ENCODE measurements at regions not wholly inside any gene's neighbourhood (a gene's known extent, or its start where the extent isn't known, plus 50 kb on each side); places are given as distances from the start of the nearest gene placed in this dataset.
"Not testable (repeated sequence)": the region's sequence is repeated elsewhere in the genome, so short reads cannot be mapped to it uniquely, and the experiment has no call there.

DNA sequence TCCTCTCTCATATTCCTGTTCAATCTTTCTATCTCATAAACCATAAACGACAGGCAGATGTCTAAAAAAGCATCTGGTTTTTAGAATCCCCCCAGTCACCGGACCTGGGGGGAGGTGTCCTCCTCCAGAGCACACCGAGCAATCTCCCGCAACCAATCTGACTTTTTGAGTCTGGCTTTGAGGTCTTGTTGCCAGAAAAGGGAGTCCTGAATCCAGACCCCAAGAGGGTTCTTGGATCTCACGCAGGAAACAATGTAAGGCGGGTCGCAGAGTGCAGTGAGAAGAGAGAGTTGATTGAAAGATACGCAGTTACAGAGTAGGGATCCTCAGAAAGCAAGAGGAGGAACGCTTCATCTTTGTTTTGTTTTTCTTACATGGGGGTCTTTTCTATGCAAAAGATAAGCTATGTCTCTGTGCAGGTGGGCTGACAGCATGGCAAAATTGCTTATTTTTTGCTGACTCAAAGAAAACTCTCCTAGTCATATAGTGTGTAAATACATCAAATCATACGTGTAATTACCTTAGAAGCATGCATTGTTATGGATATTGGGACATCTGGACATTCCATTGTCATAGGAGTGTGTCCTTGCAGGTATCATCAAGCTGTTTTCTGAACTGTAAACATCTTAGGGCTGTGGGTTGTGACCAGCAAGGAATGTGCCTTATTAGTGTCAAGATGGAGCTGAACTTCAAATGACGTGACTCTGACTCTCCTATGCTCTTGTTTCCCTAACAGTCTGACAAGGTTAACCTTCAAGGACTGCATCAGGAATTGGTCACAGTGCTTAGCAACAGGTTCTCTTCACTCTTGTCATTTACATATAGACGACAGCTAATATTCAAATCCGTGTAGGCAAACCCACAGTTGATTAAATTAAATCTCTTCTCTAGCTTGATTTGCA lies 159.3 kb upstream of the DAPK1 start:
- DNase-seq, result no peak

DNA sequence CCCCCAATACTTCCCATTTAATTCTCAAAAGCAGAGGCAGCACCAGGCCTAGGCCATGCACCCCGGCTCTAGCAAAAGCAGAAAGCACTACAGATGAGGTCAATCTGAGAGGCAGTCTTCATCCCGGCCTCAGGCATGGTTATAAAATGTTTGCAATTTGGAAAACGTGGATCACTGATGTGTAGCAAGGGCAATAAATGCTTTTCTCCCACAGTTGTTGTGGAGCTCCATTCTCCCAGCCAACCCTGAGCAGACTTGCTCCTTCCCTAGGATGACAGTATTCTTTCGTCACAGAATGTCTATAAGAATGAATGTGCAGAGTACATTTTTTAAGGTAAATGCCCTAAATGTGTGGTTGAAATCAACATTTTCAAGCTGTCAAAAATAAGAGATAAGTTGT lies 157.3 kb upstream of the DAPK1 start:
- no peak for DNase-seq

DNA sequence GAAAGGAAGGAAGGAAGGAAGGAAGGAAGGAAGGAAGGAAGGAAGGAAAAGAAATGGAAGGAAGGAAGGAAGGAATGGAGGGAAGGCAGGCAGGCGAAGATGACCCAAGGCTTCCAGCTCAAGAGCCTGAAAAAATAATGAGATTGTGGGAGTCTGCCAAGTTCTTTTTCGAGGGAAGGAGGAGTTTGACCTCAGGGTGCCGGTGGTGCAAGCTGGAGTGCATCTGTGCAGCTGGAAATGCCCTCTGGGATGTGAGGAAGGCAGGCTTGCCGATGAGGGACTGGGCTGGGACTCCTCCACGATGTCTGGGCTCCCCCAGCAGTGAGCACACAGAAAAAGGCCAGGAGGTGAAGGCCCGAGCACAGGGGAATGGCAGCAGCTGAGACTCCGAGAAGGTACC lies 154.9 kb upstream of the DAPK1 start:
- no peak for DNase-seq

DNA sequence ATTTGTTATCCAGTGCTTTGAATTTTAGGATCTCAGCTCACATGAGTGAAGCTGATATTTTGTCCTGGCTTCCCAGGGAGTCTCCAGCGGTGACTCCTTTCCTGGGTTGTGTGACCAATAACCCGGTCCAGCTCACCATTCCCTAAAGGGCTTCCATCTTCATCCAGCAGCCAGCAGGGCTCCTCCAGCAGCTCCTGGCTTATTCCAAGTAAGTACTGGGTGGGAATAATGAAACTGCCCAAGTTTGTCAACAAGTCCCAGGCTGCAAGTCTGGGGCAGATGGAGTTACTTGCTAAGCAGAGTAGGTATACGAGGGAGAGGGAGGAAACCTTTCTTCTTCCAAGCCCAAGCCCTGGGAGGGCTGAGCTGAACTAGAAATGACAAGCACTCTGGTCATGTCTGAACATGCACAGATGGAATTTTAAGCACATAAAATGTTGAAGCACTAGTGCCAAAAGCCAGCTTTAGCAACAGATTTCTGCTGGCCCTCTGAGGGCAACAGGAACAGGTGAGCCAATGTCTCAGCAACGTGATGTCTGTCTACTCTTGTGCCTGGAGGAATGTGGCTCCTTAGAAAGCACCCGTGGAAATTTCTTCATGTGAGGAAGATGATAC lies 153.7 kb upstream of the DAPK1 start:
- no peak for DNase-seq

DNA sequence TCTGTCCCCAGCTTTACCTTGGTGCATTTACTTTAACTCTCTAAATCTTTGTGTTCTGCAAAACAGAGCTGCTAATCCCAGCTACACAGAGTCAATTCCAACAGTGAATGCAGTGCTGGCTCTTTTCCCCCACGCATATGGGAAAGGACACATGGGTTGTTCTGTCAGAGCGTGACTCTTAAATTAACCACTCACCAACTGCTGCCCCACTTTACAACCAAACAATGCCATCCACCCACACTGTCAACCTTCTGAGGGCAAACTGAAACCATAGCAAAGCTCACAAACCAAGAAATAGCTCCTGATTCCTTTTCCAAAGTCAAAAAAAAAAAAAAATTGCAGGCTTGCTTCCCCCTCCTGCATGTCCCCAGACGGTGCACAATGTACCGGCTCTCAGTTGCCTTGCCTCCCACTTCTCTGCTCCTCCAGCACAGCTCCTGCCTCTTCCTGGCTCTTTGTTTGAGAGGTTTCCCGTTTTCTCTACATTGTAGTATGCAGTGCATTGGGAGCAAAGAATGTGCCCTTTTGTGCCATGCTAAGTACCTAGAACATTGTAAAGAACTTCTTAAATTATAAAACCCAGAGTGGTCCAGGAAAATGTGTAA lies 151.5 kb upstream of the DAPK1 start:
- no peak for DNase-seq

DNA sequence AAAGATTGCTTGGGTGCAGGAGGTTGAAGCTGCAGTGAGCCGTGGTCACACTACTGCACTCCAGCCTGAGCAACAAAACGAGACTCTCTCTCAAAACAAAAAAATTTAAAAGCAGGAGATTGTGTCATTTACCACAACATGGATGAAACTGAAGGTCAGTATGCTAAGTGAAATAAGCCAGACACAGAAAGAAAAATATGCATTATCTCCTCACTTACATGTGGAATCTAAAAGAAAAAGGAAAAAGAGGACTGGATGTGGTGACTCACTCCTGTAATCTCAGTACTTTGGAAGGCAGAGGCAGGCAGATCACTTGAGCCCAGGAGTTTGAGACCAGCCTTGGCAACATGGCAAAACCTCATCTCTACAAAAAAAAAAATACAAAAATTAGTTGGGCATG lies 146.8 kb upstream of the DAPK1 start:
- DNase-seq, result no peak

DNA sequence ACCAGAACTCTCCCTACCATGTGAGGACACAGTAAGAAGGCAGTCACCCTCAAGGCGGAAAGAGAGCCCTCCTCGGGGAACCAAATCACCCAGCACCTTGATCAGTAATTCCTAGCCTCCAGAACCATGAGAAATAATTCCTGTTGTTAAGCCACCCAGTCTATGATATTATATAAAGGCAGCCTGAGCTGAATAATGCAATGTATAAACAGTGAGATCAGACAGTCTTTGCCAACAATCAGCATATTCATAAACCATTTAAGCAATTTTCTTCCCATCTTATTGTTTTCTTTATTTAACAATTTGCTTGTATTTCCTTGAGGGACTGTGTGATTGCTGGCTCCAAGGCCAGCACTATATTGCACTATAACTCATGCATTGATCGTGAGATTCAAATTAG lies 144.4 kb upstream of the DAPK1 start:
- no peak for DNase-seq

DNA sequence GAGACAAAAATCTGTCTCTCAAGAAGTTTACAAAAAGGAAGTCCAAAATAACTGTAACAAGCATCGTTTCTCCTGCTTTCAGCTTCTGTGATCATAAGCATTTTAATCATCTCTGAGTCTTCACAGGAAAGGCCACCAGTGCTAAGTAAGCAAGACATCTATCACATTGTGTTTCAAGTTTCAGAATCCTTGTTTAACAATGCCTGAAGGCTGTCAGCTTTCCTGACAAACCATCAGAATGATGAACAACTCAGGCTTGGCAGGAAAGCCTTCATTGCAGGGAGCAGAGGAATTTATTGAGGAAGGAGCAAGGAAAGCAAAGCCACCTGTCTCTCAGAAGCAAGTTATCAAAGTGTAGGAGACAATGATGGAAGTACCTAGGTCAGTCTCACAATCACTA lies 143.5 kb upstream of the DAPK1 start:
- DNase-seq, result no peak

DNA sequence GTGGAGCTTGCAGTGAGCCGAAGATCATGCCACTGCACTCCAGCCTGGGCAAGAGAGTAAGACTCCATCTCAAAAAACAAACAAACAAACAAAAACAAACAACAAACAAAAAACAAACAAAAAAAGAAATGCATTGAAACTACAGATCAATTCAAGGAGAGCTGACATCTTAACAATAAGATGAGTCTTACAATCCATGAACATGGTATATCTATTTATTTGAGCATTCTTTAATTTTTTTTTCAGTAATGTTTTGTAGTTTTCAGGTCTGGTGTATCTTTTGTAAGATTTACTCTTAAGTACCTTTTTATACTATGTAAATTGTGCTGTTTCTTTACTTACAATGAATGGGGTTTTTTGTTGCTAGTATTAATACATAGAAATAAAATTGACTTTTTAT lies 140.1 kb upstream of the DAPK1 start:
- no peak for DNase-seq

DNA sequence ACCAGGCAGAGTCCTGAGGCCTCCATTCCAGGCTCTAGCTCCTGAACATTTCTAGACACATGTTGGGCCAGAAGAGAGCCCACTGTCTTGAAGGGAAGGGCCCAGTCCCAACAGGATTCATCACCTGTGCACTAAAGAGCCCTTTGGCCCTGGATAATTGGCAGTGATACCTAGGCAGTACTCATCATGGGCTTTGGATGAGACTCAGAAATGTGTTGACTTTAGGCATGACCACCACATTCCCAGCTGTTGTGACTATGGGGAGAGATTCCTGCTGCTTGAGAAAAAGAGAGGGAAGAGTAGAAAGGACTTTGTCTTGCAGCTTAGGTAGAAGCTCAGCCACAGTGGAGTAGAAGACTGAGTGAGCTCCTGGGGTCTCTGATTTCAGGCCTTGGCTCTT lies 138.4 kb upstream of the DAPK1 start:
- DNase-seq, result no peak

DNA sequence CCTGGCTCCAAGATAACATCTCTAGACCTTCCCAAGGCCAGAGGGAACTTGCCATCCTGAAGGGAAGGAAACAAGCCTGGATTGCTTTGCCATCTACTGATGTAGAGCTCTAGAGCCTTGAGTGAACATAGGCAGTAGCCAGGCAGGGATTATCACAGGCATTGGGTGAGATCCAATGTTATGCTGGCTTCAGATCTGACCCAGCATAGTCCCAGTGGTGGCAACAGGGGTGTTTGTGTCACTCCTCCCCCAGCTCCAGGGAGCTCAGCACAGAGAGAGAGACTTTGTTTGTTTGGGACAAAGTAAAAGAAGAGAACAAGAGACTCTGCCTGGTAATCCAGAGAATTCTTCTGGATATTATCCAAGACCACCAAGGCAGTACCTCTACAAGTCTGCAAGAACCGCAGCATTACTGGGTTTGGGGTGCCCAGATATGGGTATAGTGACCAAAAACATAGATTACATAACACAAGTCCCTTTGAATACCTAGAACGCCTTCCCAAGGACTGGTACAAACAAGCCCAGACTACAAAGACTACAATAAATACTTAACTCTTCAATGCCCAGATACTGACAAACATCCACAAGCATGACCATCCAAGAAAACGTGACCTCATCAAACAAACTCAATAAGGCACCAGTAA lies 137.6 kb upstream of the DAPK1 start:
- no peak for DNase-seq

DNA sequence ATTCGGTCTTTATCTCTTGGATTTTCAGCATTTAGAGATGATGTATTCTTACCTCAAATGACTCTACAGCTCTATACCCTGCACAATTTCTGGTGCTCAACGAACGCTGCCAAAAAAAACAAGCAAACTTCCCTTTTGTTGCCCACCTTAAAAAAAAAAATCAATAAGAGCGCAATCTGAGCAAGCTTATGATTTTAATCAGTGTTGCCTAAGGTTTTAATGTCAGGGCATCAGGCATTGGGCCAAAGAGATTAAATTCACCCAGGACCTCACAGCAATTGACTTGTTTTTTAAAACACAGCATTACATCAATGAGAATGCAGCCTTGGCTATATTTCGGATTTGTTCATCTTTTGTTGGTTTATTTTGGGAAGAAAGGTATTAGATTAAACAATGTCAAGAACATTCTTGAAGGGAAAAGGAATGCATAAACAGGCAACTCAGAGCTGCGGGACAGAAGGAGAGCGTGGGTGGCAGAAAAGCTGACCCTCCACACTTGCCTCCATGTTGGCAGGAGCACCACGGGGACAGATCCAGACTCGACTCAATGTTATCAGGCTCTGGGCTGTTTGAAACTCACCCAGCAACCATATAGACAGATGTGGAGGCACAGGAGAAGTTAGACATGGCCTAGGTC lies 127.5 kb upstream of the DAPK1 start:
- peak; percentile 45 for DNase-seq

DNA sequence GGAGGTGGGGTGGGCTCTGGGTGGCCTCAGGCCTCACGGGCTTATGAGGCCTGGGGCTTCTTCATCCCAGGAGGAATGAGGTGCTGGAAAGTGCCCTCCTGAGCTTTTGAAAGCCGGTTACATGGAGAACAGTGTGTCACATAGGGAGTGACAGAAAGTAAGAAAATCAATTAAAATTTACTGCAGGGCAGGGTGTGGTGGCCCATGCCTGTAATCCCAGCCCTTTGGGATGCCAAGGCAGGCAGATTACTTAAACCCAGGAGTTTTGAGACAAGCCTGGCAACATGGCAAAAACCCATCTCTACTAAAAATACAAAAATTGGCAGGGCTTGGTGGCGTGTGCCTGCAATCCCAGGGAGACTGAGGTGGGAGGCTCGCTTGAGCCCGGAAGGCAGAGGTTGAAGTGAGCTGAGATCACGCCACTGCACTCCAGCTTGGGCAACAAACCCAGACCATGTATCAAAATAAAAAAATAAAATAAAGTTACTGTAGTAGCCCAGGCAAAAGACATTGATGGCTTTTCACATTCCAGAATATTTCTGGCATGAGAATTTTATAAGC lies 125.8 kb upstream of the DAPK1 start:
- no peak for DNase-seq

DNA sequence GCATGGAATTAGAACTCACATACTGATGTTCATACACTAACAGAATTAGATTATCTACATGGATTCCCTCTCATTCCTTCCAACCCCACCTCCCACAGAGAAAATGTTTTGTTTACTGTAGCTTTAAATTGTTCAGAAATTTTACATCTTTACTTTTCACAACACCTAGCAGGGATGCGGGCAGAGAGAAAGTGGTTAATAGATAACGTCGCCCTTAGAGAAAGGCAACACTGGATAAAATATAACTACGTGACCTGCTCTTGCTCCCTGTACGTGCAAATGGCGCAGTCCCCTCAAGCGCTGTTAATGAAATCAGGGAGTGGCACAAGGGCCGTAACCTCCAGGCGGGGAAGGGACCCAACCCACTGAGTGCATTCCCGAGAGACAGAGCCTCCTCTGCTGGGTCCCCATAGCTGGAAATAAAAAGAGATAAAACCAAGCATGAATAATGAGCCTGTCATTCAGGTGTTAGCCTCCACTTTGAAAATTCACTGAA lies 125.3 kb upstream of the DAPK1 start:
- no peak for DNase-seq

DNA sequence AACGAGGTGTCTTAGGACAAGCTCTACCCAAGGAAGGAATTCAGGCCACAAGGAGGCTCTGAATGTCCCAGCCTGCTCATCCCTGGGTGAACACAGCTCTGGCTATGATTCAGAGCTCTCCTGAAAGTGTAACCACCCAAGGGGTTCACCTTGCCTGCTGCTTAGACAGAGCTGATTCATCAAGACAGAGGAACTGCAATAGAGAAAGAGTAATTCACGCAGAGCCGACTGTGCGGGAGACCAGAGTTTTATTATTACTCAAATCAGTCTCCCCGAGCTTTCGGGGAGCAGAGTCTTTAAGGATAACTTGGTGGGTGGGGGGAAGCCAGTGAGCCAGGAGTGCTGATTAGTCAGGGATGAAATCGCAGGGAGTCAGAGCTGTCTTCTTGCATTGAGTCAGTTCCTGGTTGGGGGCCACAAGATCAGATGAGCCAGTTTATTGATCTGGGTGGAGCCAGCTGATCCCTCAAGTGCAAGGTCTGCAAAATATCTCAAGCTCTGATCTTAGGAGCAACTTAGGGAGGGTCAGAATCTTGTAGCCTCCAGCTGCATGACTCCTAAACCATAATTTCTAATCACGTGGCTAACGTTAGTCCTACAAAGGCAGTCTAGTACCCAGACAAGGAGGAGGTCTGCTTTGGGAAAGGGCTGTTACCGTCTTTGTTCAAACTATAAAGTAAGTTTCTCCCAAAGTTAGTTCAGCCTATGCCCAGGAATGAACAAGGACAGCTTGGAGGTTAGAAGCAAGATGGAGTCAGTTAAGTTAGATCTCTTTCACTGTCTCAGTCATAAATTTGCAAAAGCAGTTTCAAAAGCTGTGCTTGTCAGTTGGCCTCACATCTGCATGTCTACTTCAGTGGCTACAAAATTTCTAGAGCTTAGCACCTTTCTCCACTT lies 123.4 kb upstream of the DAPK1 start:
- not testable (repeated sequence) for DNase-seq

DNA sequence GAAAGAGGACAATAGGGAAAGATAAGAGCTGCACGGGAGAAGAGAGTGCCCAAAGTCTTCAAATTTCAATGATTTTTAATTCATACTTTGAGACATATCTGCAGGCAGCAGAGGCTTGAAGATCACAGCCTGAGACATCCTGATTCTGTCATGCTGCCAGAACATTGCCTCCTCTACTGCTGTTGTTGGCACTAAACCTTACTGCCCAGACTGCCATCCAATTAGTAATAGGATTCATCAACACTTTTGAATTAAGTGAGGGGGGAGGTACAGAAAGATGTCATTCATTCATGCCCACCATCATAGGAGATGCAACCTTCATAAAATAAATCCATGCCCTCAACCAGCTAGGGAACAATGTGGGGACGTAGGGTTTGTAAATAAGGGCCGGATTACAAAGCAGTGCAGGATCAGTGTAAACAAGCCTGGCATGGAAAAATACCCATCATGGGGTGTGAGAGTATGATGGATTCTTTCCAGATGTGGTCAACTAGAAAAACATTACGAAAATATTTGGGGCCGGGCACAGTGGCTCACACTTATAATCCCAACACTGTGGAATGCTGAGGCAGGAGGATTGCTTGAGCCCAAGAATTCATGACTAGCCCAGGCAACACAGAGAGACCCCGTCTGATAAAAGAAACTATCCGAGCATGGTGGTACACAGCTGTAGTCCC lies 122.1 kb upstream of the DAPK1 start:
- DNase-seq, result no peak

DNA sequence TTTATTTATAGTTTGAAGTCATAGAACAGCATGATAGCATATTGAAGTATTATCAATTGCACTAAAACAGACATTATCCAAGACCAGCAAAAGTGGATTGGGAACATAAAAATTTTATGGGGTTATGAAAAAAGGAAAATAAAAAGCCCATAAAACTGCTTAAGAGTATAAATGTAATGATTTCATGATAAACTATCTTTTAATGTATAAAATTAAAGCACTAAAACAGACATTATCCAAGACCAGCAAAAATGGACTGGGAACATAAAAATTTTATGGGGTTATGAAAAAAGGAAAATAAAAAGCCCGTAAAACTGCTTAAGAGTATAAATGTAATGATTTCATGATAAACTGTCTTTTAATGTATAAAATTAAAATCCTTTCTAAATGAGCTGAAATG lies 119.0 kb upstream of the DAPK1 start:
- no peak for DNase-seq

DNA sequence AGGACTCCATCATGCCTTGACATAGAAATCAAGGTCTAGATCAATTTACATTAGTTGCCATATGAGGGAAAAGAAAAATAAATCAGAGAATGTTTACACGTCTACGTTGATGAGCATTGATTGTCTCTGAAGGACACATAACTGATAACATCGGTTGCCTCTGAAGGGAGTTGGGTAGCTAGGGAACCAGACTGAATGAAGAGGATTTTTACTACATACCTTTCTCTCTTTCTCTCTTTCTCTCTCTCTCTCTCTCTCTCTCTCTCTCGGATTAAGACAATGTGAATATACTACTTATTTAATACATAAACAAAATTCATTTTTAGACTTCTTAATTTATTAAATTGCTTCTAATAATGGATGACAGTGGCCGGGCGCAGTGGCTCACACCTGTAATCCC lies 118.4 kb upstream of the DAPK1 start:
- DNase-seq, result no peak

DNA sequence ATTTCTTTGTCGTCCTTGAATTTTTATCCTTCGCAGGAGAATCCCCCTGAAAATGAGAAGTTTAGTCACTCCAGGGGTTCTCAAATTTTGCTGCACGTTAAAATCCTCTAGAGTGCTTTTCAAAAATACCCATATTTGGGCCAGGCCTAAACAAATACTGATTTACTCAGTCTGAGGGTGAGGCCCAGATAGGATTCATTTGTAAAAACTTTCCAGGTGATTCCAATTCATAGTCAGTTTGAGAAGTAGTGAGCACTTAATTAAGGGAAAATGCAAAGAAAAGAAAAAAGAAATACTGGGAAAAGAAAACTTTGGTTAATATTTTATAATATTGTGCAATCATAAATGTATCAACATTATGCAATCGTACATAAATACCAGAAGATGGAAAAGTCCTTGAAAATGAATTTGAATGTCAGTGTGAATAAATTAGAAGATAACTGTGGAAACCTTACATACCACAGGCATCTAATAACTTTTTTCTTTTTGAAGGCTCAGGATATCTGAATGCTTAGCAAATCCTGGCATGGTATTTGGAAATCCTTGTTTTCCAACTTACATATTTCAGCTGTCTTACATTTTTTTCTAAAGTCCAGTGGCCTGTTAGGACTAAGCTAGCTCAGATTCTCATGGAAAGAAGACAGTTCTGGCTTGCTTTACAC lies 116.5 kb upstream of the DAPK1 start:
- DNase-seq, result no peak

DNA sequence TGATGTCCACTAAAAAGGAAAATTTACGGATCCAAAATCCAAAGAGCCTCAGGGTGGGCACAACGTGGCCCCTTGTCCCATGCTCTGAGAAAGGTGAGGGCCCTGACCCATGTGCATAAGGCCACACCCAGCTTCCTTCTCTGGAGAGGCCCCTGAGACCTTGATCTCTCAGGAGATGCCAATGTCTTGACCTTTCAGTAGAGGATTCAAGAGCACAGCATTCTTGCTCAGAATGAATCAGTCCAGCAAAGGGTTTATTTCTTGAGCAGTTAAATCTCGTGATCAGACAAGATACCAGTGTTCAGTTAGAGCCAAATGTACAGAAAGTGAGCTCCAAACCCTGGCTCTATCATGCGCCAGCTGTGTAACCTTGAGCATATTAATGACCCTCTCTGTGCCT lies 115.9 kb upstream of the DAPK1 start:
- no peak for DNase-seq

DNA sequence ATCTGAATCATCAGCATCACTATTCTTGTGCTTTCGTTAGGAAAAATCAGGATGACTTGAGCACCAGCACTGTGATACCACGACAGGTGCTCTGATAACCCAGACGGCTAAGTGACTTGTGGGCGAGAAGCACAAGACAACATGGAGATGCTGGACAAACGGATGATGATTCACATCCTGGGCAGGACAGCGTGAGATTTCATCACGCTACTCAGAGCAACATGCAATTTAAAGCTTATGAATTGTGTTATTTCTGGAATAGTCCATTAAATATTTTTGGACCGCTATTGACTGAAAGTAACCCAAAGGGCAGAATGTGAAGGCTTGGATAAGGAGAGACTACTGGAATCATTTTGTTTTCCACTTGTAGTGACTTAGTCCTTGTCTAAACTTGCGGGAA lies 114.8 kb upstream of the DAPK1 start:
- DNase-seq, result no peak
